ENCODE measurements at regions not wholly inside any gene's neighbourhood (a gene's known extent, or its start where the extent isn't known, plus 50 kb on each side); places are given as distances from the start of the nearest gene placed in this dataset.

DNA sequence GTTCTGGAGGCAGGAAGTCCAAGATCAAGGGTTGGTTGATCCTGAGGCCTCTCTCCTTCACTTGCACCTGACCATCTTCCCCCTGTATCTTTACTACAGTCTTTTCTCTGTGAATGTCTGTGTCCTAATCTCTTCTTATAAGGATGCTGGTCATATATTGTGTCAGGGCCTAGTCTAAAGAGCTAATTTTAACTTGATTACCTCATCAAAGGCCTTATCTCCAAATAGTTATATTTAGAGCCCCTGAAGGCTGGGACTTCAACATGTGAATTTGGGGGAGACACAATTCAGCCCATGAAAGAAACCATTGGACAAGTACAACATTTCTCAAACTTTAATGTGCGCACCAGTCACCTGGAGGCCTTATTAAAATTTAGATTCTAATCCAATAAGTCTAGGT is 62.8 kb upstream of the DYNLT3 start:
- TF ChIP-seq, protein P1, sequence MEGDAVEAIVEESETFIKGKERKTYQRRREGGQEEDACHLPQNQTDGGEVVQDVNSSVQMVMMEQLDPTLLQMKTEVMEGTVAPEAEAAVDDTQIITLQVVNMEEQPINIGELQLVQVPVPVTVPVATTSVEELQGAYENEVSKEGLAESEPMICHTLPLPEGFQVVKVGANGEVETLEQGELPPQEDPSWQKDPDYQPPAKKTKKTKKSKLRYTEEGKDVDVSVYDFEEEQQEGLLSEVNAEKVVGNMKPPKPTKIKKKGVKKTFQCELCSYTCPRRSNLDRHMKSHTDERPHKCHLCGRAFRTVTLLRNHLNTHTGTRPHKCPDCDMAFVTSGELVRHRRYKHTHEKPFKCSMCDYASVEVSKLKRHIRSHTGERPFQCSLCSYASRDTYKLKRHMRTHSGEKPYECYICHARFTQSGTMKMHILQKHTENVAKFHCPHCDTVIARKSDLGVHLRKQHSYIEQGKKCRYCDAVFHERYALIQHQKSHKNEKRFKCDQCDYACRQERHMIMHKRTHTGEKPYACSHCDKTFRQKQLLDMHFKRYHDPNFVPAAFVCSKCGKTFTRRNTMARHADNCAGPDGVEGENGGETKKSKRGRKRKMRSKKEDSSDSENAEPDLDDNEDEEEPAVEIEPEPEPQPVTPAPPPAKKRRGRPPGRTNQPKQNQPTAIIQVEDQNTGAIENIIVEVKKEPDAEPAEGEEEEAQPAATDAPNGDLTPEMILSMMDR (conservative IDR thresholded peaks at IDR 0.05; ENCODE audit: low read length), result no peak
- TF ChIP-seq EZH2phosphoT487 (IDR thresholded peaks at IDR 0.05; ENCODE audit: borderline replicate concordance, low read depth, low read length), result no peak
- no TSS peak for BruUV-seq (replicated peaks)

DNA sequence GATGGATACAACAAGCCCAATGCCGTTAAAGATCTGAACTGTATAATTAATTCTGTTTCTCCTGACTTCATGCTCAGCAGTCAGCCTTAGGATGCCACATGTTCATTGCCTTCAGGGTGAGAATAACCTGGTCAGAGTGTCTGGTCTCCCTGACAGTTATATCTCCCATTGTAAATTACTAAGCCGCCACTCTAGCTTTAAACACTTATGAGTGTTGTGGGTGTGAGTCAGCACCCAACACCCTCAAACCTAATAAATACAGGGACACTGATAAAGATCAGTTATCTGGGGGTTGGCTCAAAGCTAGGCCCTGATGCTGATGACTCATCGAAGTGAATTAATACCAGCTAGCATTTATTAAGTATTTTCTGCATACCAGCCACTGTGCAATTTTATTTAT is 64.9 kb upstream of the DYNLT3 start:
- H2AFZ ChIP-seq (ENCODE audit: low read length), result no peak overlapping the region
- TF ChIP-seq, protein P1 (conservative IDR thresholded peaks at IDR 0.05; ENCODE audit: low read length), result no peak
- no peak for TF ChIP-seq EZH2phosphoT487 (IDR thresholded peaks at IDR 0.05; ENCODE audit: borderline replicate concordance, low read depth, low read length)
- no peak overlapping the region for H3K4me3 ChIP-seq (ENCODE audit: low read depth, low read length, poor library complexity, severe bottlenecking)
- H3K27ac ChIP-seq (ENCODE audit: low read depth, low read length, poor library complexity, severe bottlenecking), result no peak overlapping the region
- ChIA-PET POLR2A (no interaction called here), CTCF (ENCODE audit: unreplicated experiment) (no interaction called here)
- DNase-seq (ENCODE audit: low spot score), result no peak
- H3K36me3 ChIP-seq (ENCODE audit: insufficient read depth, low read length), result no peaks in the 10 kb centered on the region
- no peaks in the 10 kb centered on the region for H3K4me1 ChIP-seq (ENCODE audit: insufficient read depth, low read length, poor library complexity, severe bottlenecking)
- no peaks in the 10 kb centered on the region for H3K79me2 ChIP-seq (ENCODE audit: insufficient read depth, low read depth, low read length)
- H3K9me3 ChIP-seq (ENCODE audit: low read length), result no peaks in the 10 kb centered on the region
- BruUV-seq (replicated peaks), result no TSS peak
- no peaks in the 10 kb centered on the region for H4K20me1 ChIP-seq (ENCODE audit: insufficient read depth, low read length)
- intact Hi-C loops (cut with micrococcal nuclease; ENCODE audit: unreplicated experiment), result no loop called here
- no peak overlapping the region for H3K4me2 ChIP-seq (ENCODE audit: low read length)
- no peaks in the 10 kb centered on the region for H3K9me2 ChIP-seq (ENCODE audit: insufficient read depth, low read length)

More for the DNA sequence above, 62.8 kb upstream of the DYNLT3 start:
- intact Hi-C loops (cut with micrococcal nuclease; ENCODE audit: unreplicated experiment), result no loop called here
- H4K20me1 ChIP-seq (ENCODE audit: insufficient read depth, low read length), result no peaks in the 10 kb centered on the region
- H3K9me3 ChIP-seq (ENCODE audit: low read length), result no peaks in the 10 kb centered on the region
- H3K36me3 ChIP-seq (ENCODE audit: insufficient read depth, low read length), result no peaks in the 10 kb centered on the region
- ChIA-PET CTCF (ENCODE audit: unreplicated experiment) (no interaction called here), POLR2A (no interaction called here)
- H2AFZ ChIP-seq (ENCODE audit: low read length), result no peak overlapping the region
- no peak overlapping the region for H3K4me3 ChIP-seq (ENCODE audit: low read depth, low read length, poor library complexity, severe bottlenecking)
- no peak for DNase-seq (ENCODE audit: low spot score)
- no peak overlapping the region for H3K4me2 ChIP-seq (ENCODE audit: low read length)
- H3K4me1 ChIP-seq (ENCODE audit: insufficient read depth, low read length, poor library complexity, severe bottlenecking), result no peaks in the 10 kb centered on the region
- H3K27ac ChIP-seq (ENCODE audit: low read depth, low read length, poor library complexity, severe bottlenecking), result no peak overlapping the region
- H3K79me2 ChIP-seq (ENCODE audit: insufficient read depth, low read depth, low read length), result no peaks in the 10 kb centered on the region
- H3K9me2 ChIP-seq (ENCODE audit: insufficient read depth, low read length), result no peaks in the 10 kb centered on the region

DNA sequence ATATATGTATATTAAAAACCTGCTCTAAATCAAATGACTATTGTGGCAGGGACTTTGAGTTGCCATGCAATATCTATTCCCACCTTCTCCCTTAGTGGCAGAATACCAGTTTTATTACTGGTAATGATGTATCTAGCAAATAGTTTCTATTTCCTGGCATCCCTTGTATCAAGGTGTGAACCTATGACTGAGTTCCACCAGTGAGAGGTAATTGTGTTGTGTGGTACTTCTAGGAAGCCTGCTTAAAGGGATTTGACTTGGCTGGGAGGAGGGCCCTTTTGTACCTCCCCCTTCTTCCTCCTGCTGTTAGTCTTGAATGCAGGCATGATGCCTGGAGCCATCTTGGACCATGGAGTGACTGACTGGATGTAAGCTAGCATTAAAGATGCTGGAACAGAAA is 65.4 kb upstream of the DYNLT3 start:
- CTCF ChIA-PET (ENCODE audit: unreplicated experiment), result no interaction called here
- TF ChIP-seq, protein P1 (conservative IDR thresholded peaks at IDR 0.05; ENCODE audit: low read length), result no peak
- Histone ChIP-seq H3K79me2 (ENCODE audit: insufficient read depth, low read depth, low read length) (no peaks in the 10 kb centered on the region), H4K20me1 (ENCODE audit: insufficient read depth, low read length) (no peaks in the 10 kb centered on the region), H3K4me2 (ENCODE audit: low read length) (no peak overlapping the region), H3K4me3 (ENCODE audit: low read depth, low read length, poor library complexity, severe bottlenecking) (no peak overlapping the region), H3K9me3 (ENCODE audit: low read length) (no peaks in the 10 kb centered on the region), H3K36me3 (ENCODE audit: insufficient read depth, low read length) (no peaks in the 10 kb centered on the region), H3K27ac (ENCODE audit: low read depth, low read length, poor library complexity, severe bottlenecking) (no peak overlapping the region), H3K9me2 (ENCODE audit: insufficient read depth, low read length) (no peaks in the 10 kb centered on the region), H2AFZ (ENCODE audit: low read length) (no peak overlapping the region), H3K4me1 (ENCODE audit: insufficient read depth, low read length, poor library complexity, severe bottlenecking) (no peaks in the 10 kb centered on the region)
- intact Hi-C loops (cut with micrococcal nuclease; ENCODE audit: unreplicated experiment), result no loop called here
- POLR2A ChIA-PET, result no interaction called here
- no TSS peak for BruUV-seq (replicated peaks)
- DNase-seq (ENCODE audit: low spot score), result no peak

Data from OCI-LY7 (cell line).